GM12878 (cell line): ENCODE measurements at regions not wholly inside any gene's neighbourhood (a gene's known extent, or its start where the extent isn't known, plus 50 kb on each side); places are given as distances from the start of the nearest gene placed in this dataset.

ENCODE experiments used
- ATAC-seq: fragments of 200-7000 bp; cut with Tn5 transposase; 3 replicates; pipeline ENCODE4 v1.9.1; 2020; ENCODE audit warnings: mild to moderate bottlenecking, moderate library complexity
- BruUV-seq: library from RNA; stranded (reverse); fragments of 400-500 nt; replicated peaks from 2 replicates; lab custom pipeline; 2021; lab: Mats Ljungman, UMichigan
- CTCF ChIA-PET: fragments of 300-600 bp; sonication (Branson Sonifier 250); formaldehyde crosslinking; extraction: SDS; loops from one replicate; lab custom pipeline; 2021; ENCODE audit warnings: inconsistent platforms; lab: Yijun Ruan, JAX
- POLR2A ChIA-PET: fragments of 350-600 bp; formaldehyde crosslinking; extraction: SDS; loops from one replicate; lab custom pipeline; 2021; ENCODE audit warnings: inconsistent platforms; lab: Charles Lee
- RAD21 ChIA-PET: fragments of 300-600 bp; sonication (Branson Sonifier 250); formaldehyde crosslinking; loops from one replicate; lab custom pipeline; 2023; ENCODE audit warnings: antibody characterized with exemption; ENCODE audit not compliant: unreplicated experiment; lab: Charles Lee
- SMC1A ChIA-PET: fragments of 300-600 bp; sonication (Branson Sonifier 250); formaldehyde crosslinking; loops from one replicate; lab custom pipeline; 2023; ENCODE audit not compliant: unreplicated experiment, uncharacterized antibody; lab: Charles Lee
- DNase-seq: peaks from one replicate; pipeline ENCODE4 v3.0.0-alpha.2; 2011; ENCODE audit warnings: low read depth, low spot score
- FAIRE-seq: peaks from 3 replicates; lab custom pipeline; 2011; peaks lifted over from hg19 to GRCh38; lab: Jason Lieb, UNC
- H2AFZ ChIP-seq: 2 replicates; pipeline ENCODE4 v1.6.0; 2011; ENCODE audit warnings: low read depth, low read length, control low read depth; ENCODE audit not compliant: control insufficient read depth
- H3K27ac ChIP-seq: 2 replicates; pipeline ENCODE4 v1.5.1; 2011; ENCODE audit warnings: control low read depth; ENCODE audit not compliant: control insufficient read depth, insufficient read depth
- H3K27me3 ChIP-seq, 2 experiments: replicated peaks in 1 of 2; 2 replicates each; pipeline versions ENCODE4 v1.6.0 to v1.6.1; 2011; ENCODE audit warnings: low read length in 1 of 2; ENCODE audit not compliant: control insufficient read depth in 2 of 2, insufficient read depth in 2 of 2
- H3K36me3 ChIP-seq, 2 experiments: 2 replicates each; pipeline ENCODE4 v1.5.1; 2011; ENCODE audit warnings: low read length in 1 of 2; ENCODE audit not compliant: control insufficient read depth in 2 of 2, insufficient read depth in 2 of 2
- H3K4me1 ChIP-seq: 2 replicates; pipeline ENCODE4 v1.6.1; 2011; ENCODE audit warnings: mild to moderate bottlenecking, low read length, moderate library complexity, mixed read lengths; ENCODE audit not compliant: control insufficient read depth, insufficient read depth
- H3K4me2 ChIP-seq: 2 replicates; pipeline ENCODE4 v1.6.0; 2011; ENCODE audit warnings: control low read depth; ENCODE audit not compliant: control insufficient read depth, insufficient read depth
- H3K4me3 ChIP-seq: fragments of 200-600 bp; sonication (generic); 2 replicates; pipeline ENCODE4 v1.5.1; 2016
- H3K79me2 ChIP-seq: 2 replicates; pipeline ENCODE4 v1.6.0; 2011; ENCODE audit warnings: low read length; ENCODE audit not compliant: control insufficient read depth, insufficient read depth
- H3K9ac ChIP-seq: 2 replicates; pipeline ENCODE4 v1.8.0; 2011; ENCODE audit warnings: low read length, control low read depth, mixed read lengths; ENCODE audit not compliant: control insufficient read depth, insufficient read depth
- H3K9me3 ChIP-seq: replicated peaks from 3 replicates; pipeline ENCODE4 v1.5.1; 2011; ENCODE audit warnings: mild to moderate bottlenecking, low read length; ENCODE audit not compliant: control insufficient read depth, insufficient read depth
- H4K20me1 ChIP-seq: 2 replicates; pipeline ENCODE4 v1.6.0; 2011; ENCODE audit not compliant: control insufficient read depth, insufficient read depth
- EED ChIP-seq: sonication (generic); IDR thresholded peaks from 2 replicates; pipeline ENCODE4 v1.6.1; 2016; ENCODE audit warnings: antibody characterized with exemption, low read depth
- EGR1 ChIP-seq, 2 experiments: IDR thresholded peaks; 1 replicate in 1 of 2; 2 replicates in 1 of 2; pipeline ENCODE4 v1.6.1; 2011 to 2012; ENCODE audit warnings: low read depth in 2 of 2, low read length in 2 of 2, borderline replicate concordance in 1 of 2, mild to moderate bottlenecking in 1 of 2, moderate library complexity in 1 of 2
- GATAD2B ChIP-seq: fragments of 450-650 bp; conservative IDR thresholded peaks from 2 replicates; pipeline ENCODE4 v1.6.1; 2017; ENCODE audit warnings: low read depth, mild to moderate bottlenecking, moderate library complexity
- IKZF2 ChIP-seq, 2 experiments: fragments of 450-650 bp; IDR thresholded peaks; 2 replicates each; pipeline ENCODE4 v1.6.1; 2017; ENCODE audit warnings: mild to moderate bottlenecking in 2 of 2, moderate library complexity in 2 of 2
- MYC ChIP-seq: IDR thresholded peaks from 2 replicates; pipeline ENCODE4 v1.6.1; 2011; ENCODE audit warnings: mild to moderate bottlenecking, low read length, moderate library complexity, inconsistent platforms; ENCODE audit not compliant: insufficient read depth, insufficient replicate concordance, insufficient read length, severe bottlenecking
- PML ChIP-seq: IDR thresholded peaks from 2 replicates; pipeline ENCODE4 v1.6.1; 2012; ENCODE audit warnings: low read length, inconsistent platforms
- STAT1 ChIP-seq: fragments of 450-650 bp; conservative IDR thresholded peaks from 2 replicates; pipeline ENCODE4 v1.6.1; 2014; ENCODE audit warnings: antibody characterized with exemption, mild to moderate bottlenecking
- SUZ12 ChIP-seq: fragments of 200-600 bp; sonication (generic); IDR thresholded peaks from one replicate; pipeline ENCODE4 v1.6.1; 2018; ENCODE audit warnings: antibody characterized with exemption, mild to moderate bottlenecking; ENCODE audit not compliant: unreplicated experiment
- TARDBP ChIP-seq: IDR thresholded peaks from 2 replicates; pipeline ENCODE4 v1.6.1; 2016; ENCODE audit warnings: borderline replicate concordance
- WGBS: methylation state at CpG from one replicate; pipeline ENCODE4 v1.1.6; 2016; ENCODE audit warnings: low lambda C conversion rate; ENCODE audit not compliant: insufficient replicate concordance, insufficient coverage; ENCODE audit errors: missing lambda C conversion rate; 5-methylcytosine and 5-hydroxymethylcytosine counted together
- in situ Hi-C: fragments of 300-500 bp; cut with MboI; formaldehyde crosslinking; loops from 9 replicates; pipeline ENCODE4 v1.14.3; 2018; ENCODE audit warnings: mixed read lengths
- intact Hi-C: fragments of 100-400 bp; cut with micrococcal nuclease; formaldehyde crosslinking; loops from one replicate; pipeline ENCODE4 v1.14.2; 2022; ENCODE audit not compliant: unreplicated experiment
- TF ChIP-seq, protein P1 (sequence below): fragments of 150-350 bp; IDR thresholded peaks from 2 replicates; pipeline ENCODE4 v1.6.1; 2016; ENCODE audit warnings: low read depth, low read length
- TF ChIP-seq, protein P2 (sequence below): IDR thresholded peaks from 2 replicates; pipeline ENCODE4 v1.6.1; 2011; ENCODE audit warnings: borderline replicate concordance, low read depth, mild to moderate bottlenecking, moderate library complexity, low read length; ENCODE audit not compliant: insufficient read depth, poor library complexity, severe bottlenecking
- TF ChIP-seq, protein P3 (sequence below): IDR thresholded peaks from 2 replicates; pipeline ENCODE4 v1.6.1; 2012; ENCODE audit warnings: low read depth, low read length, improper control_type of control experiment
- TF ChIP-seq, protein P4 (sequence below): fragments of 450-650 bp; IDR thresholded peaks from 2 replicates; pipeline ENCODE4 v1.6.1; 2017; ENCODE audit warnings: low read depth, mild to moderate bottlenecking, moderate library complexity

DNA sequence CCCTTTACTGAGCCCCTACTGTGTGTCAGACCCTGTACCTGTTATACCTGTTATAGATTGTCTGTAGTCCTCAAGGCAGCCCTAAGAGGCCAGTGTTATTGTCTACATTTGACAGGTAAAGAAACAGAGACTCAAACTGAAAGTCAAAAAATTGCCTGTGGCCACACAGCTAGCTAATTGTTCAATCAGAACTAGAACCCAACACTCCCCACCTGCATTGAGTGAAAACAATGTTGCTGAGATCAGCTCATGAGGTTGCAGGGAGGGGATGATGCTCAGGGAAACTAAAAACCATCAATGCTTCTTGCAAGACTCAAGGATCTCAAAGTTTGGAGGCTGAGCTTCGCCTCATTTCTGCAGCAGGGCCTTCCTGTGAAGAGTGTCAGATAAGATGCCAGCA is 109.5 kb upstream of the LMO4 start:
- Histone ChIP-seq H3K4me3 (no peak overlapping the region), H3K79me2 (no peaks in the 10 kb centered on the region), H3K27me3 (no peaks in the 10 kb centered on the region), H3K4me2 (no peak overlapping the region), H3K27ac (no peak overlapping the region), H3K9ac (no peak overlapping the region), H2AFZ (no peak overlapping the region), H3K9me3 (peaks cover 2% of the 10 kb centered on the region; the same call in 2 of the 3 replicates), H3K36me3 (no peaks in the 10 kb centered on the region), H3K4me1 (no peaks in the 10 kb centered on the region), H4K20me1 (no peaks in the 10 kb centered on the region)
- ChIA-PET RAD21 (no interaction called here), POLR2A (no interaction called here), SMC1A (interaction anchor here (1.0 kb wide), 1 partner anchor 25 kb away, joined by 4 read pairs; no protein-coding TSS in a partner anchor), CTCF (interaction anchor here (1.6 kb wide), 1 partner anchor 9 kb away, joined by 5 read pairs; no protein-coding TSS in a partner anchor)
- in situ Hi-C loops: no loop called here
- no peak for DNase-seq
- no TSS peak for BruUV-seq
- TF ChIP-seq STAT1 (no peak), SUZ12 (no peak), EED (no peak), EGR1 (IDR thresholded peaks at IDR 0.05; ENCODE audit: borderline replicate concordance in 1 of 2, low read depth in 2 of 2, low read length in 2 of 2) (no peak), TARDBP (no peak), GATAD2B (no peak), PML (no peak), MYC (no peak), IKZF2 (IDR thresholded peaks at IDR 0.05) (no peak)
- TF ChIP-seq, protein P1, sequence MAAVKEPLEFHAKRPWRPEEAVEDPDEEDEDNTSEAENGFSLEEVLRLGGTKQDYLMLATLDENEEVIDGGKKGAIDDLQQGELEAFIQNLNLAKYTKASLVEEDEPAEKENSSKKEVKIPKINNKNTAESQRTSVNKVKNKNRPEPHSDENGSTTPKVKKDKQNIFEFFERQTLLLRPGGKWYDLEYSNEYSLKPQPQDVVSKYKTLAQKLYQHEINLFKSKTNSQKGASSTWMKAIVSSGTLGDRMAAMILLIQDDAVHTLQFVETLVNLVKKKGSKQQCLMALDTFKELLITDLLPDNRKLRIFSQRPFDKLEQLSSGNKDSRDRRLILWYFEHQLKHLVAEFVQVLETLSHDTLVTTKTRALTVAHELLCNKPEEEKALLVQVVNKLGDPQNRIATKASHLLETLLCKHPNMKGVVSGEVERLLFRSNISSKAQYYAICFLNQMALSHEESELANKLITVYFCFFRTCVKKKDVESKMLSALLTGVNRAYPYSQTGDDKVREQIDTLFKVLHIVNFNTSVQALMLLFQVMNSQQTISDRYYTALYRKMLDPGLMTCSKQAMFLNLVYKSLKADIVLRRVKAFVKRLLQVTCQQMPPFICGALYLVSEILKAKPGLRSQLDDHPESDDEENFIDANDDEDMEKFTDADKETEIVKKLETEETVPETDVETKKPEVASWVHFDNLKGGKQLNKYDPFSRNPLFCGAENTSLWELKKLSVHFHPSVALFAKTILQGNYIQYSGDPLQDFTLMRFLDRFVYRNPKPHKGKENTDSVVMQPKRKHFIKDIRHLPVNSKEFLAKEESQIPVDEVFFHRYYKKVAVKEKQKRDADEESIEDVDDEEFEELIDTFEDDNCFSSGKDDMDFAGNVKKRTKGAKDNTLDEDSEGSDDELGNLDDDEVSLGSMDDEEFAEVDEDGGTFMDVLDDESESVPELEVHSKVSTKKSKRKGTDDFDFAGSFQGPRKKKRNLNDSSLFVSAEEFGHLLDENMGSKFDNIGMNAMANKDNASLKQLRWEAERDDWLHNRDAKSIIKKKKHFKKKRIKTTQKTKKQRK: no peak
- TF ChIP-seq, protein P2, sequence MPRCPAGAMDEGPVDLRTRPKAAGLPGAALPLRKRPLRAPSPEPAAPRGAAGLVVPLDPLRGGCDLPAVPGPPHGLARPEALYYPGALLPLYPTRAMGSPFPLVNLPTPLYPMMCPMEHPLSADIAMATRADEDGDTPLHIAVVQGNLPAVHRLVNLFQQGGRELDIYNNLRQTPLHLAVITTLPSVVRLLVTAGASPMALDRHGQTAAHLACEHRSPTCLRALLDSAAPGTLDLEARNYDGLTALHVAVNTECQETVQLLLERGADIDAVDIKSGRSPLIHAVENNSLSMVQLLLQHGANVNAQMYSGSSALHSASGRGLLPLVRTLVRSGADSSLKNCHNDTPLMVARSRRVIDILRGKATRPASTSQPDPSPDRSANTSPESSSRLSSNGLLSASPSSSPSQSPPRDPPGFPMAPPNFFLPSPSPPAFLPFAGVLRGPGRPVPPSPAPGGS: no peak
- TF ChIP-seq, protein P3, sequence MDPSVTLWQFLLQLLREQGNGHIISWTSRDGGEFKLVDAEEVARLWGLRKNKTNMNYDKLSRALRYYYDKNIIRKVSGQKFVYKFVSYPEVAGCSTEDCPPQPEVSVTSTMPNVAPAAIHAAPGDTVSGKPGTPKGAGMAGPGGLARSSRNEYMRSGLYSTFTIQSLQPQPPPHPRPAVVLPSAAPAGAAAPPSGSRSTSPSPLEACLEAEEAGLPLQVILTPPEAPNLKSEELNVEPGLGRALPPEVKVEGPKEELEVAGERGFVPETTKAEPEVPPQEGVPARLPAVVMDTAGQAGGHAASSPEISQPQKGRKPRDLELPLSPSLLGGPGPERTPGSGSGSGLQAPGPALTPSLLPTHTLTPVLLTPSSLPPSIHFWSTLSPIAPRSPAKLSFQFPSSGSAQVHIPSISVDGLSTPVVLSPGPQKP: no peak
- TF ChIP-seq, protein P4, sequence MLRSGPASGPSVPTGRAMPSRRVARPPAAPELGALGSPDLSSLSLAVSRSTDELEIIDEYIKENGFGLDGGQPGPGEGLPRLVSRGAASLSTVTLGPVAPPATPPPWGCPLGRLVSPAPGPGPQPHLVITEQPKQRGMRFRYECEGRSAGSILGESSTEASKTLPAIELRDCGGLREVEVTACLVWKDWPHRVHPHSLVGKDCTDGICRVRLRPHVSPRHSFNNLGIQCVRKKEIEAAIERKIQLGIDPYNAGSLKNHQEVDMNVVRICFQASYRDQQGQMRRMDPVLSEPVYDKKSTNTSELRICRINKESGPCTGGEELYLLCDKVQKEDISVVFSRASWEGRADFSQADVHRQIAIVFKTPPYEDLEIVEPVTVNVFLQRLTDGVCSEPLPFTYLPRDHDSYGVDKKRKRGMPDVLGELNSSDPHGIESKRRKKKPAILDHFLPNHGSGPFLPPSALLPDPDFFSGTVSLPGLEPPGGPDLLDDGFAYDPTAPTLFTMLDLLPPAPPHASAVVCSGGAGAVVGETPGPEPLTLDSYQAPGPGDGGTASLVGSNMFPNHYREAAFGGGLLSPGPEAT: no peak
- intact Hi-C loops: no loop called here
- 0% methylated on average over 1 of the region's 1 CpG for WGBS
- no peak for FAIRE-seq
- ATAC-seq: peak; percentile 44; the same call in 2 of the 3 replicates
